ENCODE measurements at regions not wholly inside any gene's neighbourhood (a gene's known extent, or its start where the extent isn't known, plus 50 kb on each side); places are given as distances from the start of the nearest gene placed in this dataset.

DNA sequence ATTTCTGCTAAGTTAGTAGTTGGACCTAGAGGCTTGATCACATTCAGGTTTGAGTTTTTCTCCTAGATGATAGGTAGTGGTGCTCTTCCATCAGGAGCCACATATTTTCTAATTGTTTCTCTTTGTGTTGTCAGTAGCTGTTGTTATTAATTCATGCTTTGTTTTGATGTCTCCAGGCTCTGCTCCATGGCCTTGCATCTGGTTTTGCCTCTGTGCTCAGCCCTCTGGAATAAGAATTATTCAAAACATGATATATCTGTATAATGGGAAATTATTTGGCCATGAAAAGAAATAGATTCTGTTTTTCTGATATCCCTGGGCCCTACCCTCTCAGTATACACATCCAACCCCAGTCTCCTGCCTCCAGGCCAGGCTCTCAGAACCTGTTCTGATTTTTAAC, 184.8 kb downstream of the CDC5L start:
- DNase-seq (ENCODE audit: low read depth), result no peak
- TF ChIP-seq POLR2A (IDR thresholded peaks at IDR 0.05; ENCODE audit: extremely low read depth, insufficient read length), result no peak
- TF ChIP-seq MYC (IDR thresholded peaks at IDR 0.05; ENCODE audit: low read depth, low read length), result no peak
- TF ChIP-seq, protein P1, sequence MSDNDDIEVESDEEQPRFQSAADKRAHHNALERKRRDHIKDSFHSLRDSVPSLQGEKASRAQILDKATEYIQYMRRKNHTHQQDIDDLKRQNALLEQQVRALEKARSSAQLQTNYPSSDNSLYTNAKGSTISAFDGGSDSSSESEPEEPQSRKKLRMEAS (IDR thresholded peaks at IDR 0.05; ENCODE audit: low read depth, low read length), result no peak
- TF ChIP-seq, protein P2, sequence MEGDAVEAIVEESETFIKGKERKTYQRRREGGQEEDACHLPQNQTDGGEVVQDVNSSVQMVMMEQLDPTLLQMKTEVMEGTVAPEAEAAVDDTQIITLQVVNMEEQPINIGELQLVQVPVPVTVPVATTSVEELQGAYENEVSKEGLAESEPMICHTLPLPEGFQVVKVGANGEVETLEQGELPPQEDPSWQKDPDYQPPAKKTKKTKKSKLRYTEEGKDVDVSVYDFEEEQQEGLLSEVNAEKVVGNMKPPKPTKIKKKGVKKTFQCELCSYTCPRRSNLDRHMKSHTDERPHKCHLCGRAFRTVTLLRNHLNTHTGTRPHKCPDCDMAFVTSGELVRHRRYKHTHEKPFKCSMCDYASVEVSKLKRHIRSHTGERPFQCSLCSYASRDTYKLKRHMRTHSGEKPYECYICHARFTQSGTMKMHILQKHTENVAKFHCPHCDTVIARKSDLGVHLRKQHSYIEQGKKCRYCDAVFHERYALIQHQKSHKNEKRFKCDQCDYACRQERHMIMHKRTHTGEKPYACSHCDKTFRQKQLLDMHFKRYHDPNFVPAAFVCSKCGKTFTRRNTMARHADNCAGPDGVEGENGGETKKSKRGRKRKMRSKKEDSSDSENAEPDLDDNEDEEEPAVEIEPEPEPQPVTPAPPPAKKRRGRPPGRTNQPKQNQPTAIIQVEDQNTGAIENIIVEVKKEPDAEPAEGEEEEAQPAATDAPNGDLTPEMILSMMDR (IDR thresholded peaks at IDR 0.05; ENCODE audit: low read depth, low read length), result no peak
- no peak overlapping the region for H3K4me3 ChIP-seq (ENCODE audit: low read depth, low read length)

DNA sequence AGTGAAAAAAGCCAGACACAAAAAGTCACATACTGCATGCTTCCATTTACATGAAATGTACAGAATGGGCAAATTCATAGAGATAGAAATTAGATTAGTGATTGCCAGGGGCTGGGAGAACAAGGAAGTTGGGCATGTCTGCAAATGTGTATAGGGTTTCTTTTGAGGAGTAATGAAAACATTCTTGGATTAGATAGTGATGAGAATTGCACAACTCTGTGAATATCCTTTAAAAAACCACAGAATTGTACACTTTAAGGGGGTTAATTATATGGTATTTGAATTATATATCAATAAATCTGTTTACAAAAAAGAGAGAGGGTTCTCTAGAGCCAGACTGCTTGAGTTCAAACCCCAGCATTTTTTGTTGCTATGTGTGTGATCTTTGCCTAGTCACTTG, 188.1 kb downstream of the CDC5L start:
- TF ChIP-seq, protein P2 (IDR thresholded peaks at IDR 0.05; ENCODE audit: low read depth, low read length), result no peak
- TF ChIP-seq, protein P1 (IDR thresholded peaks at IDR 0.05; ENCODE audit: low read depth, low read length), result no peak
- TF ChIP-seq POLR2A (IDR thresholded peaks at IDR 0.05; ENCODE audit: extremely low read depth, insufficient read length) (no peak), MYC (IDR thresholded peaks at IDR 0.05; ENCODE audit: low read depth, low read length) (no peak)
- no peak overlapping the region for H3K4me3 ChIP-seq (ENCODE audit: low read depth, low read length)
- no peak for DNase-seq (ENCODE audit: low read depth)

DNA sequence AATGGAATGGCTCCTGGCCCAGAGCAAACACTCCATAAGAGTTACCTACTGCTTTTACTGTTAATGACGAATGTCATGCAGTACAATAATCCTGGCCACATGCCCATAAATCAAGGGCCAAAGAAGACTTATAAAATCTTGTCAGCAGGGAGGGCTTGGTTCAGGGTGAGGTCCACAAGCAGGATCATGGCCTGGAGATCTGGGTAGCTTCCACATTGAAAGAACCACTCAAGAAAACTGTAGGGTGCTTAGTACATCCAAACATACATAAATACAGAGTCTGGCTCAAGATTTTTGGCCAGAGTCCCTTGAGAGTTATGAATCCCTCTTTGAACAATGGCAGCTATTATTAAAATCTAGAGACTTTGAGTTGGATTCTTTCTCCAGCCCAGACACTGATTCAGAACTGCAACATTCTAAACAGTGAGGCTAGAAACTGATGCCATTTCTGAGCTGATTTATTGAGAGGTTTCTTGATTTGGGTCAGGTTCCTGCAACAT, 188.7 kb downstream of the CDC5L start:
- DNase-seq (ENCODE audit: low read depth), result no peak
- TF ChIP-seq POLR2A (IDR thresholded peaks at IDR 0.05; ENCODE audit: extremely low read depth, insufficient read length) (no peak), MYC (IDR thresholded peaks at IDR 0.05; ENCODE audit: low read depth, low read length) (no peak)
- TF ChIP-seq, protein P2 (IDR thresholded peaks at IDR 0.05; ENCODE audit: low read depth, low read length), result no peak
- TF ChIP-seq, protein P1 (IDR thresholded peaks at IDR 0.05; ENCODE audit: low read depth, low read length), result no peak
- no peak overlapping the region for H3K4me3 ChIP-seq (ENCODE audit: low read depth, low read length)

DNA sequence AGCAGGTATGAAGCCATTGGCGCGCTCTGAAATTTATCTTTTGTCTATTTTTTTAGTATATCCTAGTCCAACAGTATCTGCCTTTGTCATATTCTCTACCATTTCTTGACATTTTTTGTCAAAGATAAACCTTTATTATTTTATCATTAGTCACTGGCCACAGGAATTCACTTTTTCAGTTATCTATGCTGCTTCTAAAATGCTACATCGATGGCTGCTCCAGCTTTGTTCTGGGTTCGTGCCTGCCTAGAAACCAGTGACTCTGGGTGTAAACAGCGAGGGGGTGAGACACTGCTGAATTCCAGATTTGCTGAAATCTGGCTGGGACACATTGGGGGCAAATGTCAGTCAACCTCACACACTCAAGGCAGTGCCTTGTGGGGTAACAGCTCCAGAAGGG, 193.4 kb downstream of the CDC5L start:
- TF ChIP-seq POLR2A (IDR thresholded peaks at IDR 0.05; ENCODE audit: extremely low read depth, insufficient read length) (no peak), MYC (IDR thresholded peaks at IDR 0.05; ENCODE audit: low read depth, low read length) (no peak)
- TF ChIP-seq, protein P1 (IDR thresholded peaks at IDR 0.05; ENCODE audit: low read depth, low read length), result no peak
- TF ChIP-seq, protein P2 (IDR thresholded peaks at IDR 0.05; ENCODE audit: low read depth, low read length), result no peak
- DNase-seq (ENCODE audit: low read depth), result no peak
- H3K4me3 ChIP-seq (ENCODE audit: low read depth, low read length), result no peak overlapping the region

DNA sequence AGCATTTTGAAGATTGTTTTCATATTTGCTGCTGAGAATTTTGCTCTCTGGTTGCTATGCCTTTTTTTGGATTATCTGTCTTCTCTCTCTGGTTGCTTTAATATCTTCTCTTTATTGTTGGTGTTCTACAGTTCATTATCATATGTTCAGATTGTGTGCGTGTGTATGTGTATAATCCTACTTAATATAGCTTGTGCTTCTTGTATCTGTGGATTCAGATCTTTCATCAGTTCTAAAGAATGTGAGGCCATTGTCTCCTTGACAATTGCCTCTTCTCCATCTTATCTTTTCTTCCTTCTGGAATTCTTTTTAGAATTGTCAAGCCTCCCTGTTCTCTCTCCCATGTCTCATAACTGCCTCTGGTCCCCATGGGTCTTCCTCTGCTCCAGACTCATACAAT, 195.4 kb downstream of the CDC5L start:
- H3K4me3 ChIP-seq (ENCODE audit: low read depth, low read length), result no peak overlapping the region
- DNase-seq (ENCODE audit: low read depth), result no peak
- TF ChIP-seq, protein P1 (IDR thresholded peaks at IDR 0.05; ENCODE audit: low read depth, low read length), result no peak
- TF ChIP-seq, protein P2 (IDR thresholded peaks at IDR 0.05; ENCODE audit: low read depth, low read length), result no peak
- no peak for TF ChIP-seq POLR2A (IDR thresholded peaks at IDR 0.05; ENCODE audit: extremely low read depth, insufficient read length)
